Stimulated activated CD4-positive, alpha-beta T cell treated with anti-CD3 and anti-CD28 coated beads, TNF-alpha, amount 100 ng/mL, for 48 hours (primary cell): ENCODE measurements at regions not wholly inside any gene's neighbourhood (a gene's known extent, or its start where the extent isn't known, plus 50 kb on each side); places are given as distances from the start of the nearest gene placed in this dataset.

ENCODE experiments used
- DNase-seq, 3 donors: peaks; one replicate each; pipeline ENCODE4 v3.0.0-alpha.2; 2020; ENCODE audit warnings: low read depth in 3 of 3

GRCh38 chr9:28718226-28718625 lies 1144.9 kb upstream of the C9orf72 start:
- DNase-seq: no peak

DNA sequence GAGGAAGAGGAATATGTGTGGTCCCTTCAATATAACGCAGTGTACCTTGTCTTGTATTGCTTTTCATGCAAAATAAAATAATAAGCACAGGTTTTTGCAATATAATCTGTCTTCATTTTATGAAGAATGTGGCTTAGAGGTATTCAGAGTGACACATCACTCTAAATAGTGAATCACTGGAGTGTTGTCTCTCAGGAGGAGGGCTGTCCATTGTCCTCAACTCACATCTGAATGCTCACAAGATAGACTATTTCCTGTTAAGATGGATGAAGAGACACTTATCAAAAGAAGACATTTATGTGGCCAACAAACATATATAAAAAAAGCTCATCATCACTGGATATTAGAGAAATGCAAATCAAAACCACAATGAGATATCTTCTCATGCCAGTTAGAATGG lies 1147.5 kb upstream of the C9orf72 start:
- DNase-seq: no peak

GRCh38 chr9:28730111-28730510 lies 1156.8 kb upstream of the C9orf72 start:
- no peak for DNase-seq

- DNase-seq: no peak
These were observed 1162.6 kb upstream of the C9orf72 start for GRCh38 chr9:28735738-28736342.

DNA sequence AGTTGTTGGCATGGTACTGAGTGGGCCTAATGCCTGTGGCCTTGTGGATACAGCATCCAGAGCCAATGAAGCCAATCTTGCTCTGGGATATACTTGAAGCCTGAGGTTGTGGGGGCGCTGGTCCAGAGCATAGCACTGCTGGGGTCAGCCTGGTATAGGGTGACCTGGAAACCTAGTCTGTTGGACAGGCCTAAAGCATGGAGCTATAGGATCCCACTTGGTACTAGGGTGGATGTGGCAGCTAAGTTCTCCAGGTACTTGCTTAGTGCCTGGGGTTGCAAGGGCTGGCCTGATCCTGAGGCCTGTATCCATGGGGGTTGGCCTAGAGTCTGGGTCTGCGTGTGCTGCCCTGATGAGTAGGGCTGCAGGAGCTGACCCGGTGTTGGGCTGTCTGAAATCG lies 1168.2 kb upstream of the C9orf72 start:
- no peak for DNase-seq

DNA sequence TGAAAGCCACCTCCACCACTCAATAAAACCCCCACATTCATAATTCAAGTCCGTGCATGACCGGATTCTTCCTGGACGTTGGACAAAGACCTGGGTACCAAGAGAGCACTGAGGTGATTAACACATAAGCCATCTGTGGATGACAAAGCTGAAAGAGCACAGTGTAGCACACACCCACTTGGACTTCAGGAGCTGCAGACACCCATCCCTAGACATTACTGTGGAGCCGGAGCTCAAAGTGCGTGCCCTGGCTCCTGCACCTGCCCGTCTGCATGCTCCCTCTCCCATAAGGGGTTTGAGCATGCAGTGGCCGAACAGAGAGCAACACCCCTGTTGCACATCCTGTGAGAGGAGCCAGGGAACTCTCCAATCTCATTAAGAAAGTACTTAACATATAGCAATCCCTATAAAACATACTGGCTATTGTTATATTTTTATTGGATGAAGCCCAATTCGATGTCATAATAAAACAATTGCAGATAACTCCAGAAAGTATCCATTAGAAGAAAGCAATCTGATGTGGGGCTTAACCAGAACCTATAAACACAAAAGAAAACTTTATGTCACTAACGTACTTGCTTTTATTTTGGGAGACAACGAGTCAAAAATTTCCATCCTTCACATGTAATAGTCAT lies 1174.2 kb upstream of the C9orf72 start:
- DNase-seq: no peak

DNA sequence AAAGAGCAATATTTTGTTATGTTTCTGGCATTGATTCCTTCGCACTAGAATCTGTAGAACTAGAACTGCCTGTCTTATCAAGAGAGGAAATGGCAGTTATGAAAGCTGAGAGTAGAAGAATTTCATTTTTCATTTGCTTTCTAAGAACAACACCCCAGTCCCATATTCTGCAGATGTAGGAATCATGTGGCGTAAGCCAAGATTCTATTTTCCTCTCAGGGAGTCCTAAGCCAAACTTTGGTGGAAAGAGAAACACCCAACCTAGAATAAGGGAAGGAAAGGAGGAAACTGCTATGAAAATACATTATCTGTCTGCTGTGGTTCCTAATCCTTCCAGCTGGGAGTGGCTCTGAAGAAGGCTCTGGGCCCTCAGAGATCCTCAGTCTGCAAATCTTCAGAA lies 1176.9 kb upstream of the C9orf72 start:
- no peak for DNase-seq

DNA sequence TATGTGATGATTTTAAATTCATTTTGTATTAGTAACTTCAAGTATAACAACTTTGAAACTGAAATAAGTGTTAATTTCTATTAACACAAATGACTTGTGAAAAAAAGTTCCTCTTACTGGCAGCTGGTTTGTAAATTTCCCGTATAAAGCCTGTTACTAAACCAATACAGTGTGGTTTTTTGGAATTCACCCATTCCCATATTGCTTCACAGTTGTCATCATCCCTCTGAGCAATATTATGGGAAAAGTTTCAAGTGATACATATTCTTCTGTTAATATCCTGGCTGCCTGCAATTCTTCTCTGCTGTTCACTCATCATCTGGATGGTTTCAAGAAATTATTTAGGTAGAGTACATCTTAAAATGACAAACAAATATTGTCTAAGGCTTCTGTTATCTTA lies 1185.1 kb upstream of the C9orf72 start:
- no peak for DNase-seq

- no peak for DNase-seq
These were observed 1185.7 kb upstream of the C9orf72 start for GRCh38 chr9:28758971-28759370.

DNA sequence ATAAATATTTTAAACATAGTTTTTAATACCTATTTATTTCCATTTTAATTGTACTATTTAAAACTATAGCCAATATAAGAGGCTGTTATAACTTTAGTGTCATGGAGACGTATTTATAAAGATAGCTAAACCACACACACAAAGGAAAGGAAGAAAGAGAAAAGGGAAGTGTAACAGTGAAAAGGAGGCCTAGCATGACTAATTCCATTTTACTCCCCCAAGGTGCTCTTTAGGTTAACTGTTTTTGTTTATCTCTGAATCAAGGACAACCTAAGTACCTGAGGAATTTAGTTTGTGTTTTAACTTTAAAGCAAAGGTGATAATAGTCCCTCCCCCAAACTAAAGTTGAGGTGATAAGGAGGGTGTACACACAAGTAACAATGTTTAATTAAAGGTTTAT lies 1188.9 kb upstream of the C9orf72 start:
- DNase-seq: no peak

DNA sequence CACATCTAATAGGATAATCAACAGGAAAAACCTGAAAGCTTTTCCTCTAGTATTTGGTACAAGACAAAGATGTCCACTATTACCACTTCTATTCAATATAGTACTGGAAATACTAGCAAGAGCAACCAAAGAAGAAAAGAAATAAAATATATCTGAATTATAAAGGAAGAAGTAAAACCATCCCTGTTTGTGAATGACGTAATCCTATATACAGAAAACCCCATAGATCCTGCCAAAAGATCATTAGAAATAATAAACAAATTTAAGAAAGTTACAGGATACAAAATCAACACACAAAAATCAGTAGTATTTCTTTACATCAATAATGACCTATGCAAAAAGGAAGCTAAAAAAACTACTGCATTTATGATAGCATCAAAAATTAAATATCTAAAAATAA lies 1191.3 kb upstream of the C9orf72 start:
- no peak for DNase-seq

- DNase-seq: no peak
These were observed 1196.9 kb upstream of the C9orf72 start for GRCh38 chr9:28770226-28770625.

DNA sequence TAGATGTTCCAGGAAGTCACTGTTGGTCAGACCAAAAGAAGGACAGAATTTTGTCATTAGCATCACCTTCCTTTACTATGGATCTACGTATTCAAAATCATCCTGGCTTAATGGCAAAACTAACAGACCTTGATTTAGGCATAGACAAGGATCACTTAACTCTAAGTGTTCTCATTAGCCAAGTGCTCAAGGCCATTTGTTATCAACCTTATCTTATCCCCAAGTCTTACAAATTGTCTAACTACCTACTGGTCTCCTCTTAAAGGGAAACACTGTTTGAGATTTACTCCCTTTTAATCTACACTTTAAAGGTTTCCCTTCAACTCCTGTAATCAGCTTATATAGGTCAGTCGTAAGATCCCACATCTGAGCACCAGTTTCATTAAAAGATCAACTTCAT lies 1197.5 kb upstream of the C9orf72 start:
- no peak for DNase-seq

DNA sequence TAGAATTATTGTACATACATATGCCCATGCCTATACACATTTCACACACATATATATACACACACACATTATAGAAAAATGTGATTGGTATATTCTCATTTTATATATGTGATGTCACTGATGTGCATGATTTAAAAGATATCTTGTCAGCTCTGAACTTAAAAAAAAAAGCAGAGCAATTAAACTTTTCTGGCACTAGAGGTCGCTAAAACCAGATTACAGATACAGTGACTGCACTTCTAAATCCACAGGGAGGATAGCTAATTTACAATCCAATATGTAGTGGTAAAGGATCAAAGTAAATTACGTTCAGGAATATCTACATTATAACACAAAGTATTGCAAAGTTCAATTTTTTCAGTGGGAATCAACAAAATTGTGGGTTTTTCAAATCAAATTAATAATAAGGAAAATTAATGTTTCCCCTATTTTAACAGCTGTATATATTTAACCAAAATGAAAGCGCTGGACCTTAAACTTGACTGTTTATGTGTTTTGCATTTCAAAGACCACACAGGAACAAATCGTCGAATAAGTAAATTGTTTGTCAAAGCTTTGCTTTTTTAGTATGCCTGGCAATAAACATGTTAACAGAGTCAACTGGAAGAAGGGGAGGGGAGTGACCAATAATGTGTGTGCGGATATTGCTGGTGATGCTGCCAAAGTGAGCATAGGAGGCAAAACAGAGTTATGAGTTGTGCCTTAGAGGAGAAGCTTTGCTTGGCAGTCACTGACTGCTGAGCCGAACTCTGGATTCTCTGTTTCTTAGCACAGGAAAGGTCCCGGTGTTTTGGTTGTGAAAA lies 1201.4 kb upstream of the C9orf72 start:
- no peak for DNase-seq

DNA sequence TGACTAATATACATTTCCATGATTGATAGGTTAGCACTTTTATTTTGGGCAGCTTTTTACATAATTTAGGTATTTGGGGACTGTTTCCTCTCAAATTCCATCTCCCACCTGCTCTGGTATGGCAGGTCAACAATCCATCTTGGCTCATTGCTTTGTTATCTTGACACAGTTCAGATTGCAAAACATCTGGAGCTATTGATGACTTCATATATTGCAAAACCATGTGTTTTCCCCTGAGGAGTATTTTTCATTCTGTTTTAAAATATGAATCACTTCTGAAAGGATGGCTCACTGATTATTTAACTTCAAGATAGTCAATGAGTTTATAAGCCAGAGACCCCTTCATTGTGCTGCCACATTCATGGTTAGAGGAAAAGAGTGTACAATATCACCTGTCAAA lies 1206.0 kb upstream of the C9orf72 start:
- DNase-seq: no peak

DNA sequence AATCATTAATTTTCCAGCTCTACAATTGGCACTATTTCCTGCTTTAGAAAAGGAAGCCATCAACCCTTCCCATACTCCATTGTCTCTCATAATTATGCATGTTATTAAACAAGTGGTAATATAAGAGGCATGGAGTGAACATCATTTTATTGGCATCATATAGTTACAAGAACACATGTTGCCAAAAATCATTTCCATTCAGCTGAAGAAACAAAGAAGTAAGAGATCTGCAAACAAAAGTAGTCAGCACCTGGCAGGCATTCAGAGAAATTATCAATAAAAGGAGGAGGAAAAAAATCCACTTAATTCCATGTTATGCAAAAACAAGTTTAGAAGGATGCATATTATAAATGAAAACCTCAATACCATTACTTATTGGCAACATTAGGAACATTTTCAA lies 1208.2 kb upstream of the C9orf72 start:
- DNase-seq: no peak

DNA sequence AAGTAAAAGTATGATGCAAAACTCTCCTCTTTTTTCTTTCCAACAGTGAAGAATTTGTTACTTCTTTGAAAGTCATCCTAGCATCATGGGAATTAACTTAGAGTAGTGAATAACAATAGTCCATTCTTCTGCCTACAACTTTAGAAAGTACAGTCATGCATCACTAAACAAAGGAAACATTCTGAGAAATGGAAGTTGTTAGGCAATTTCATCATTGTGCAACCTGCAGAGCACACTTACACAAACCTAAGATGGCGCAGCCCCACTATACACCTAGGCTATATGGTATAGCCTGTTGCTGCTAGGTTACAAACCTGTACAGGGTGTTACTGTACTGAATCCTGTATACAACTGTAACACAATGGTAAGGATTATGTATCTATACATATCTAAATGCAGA lies 1209.3 kb upstream of the C9orf72 start:
- DNase-seq: no peak

GRCh38 chr9:28792716-28793115 lies 1219.4 kb upstream of the C9orf72 start:
- DNase-seq: no peak

GRCh38 chr9:28799876-28800275 lies 1226.6 kb upstream of the C9orf72 start:
- DNase-seq: no peak

GRCh38 chr9:28801144-28801799 lies 1228.0 kb upstream of the C9orf72 start:
- no peak for DNase-seq

DNA sequence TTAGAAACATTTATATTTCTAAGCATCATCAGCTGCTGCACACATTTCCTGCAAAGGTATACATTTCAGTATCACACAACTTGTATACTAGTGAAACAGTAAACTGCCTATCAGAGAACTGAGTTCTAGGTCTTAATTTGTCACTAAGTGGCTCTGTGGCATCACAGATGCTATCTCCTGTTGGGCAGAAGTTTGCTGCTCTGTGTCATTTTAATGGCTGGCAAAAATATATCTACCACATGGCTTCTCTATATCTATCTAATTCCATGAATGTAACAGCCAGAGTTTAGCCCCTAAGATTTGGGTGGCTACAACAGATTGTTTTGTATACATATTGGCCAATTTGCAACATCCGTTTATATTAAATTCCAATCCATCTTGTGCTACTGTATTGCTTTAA lies 1231.9 kb upstream of the C9orf72 start:
- no peak for DNase-seq

- no peak for DNase-seq
These were observed 1234.8 kb upstream of the C9orf72 start for GRCh38 chr9:28808042-28808441.
